ENCODE measurements at regions not wholly inside any gene's neighbourhood (a gene's known extent, or its start where the extent isn't known, plus 50 kb on each side); places are given as distances from the start of the nearest gene placed in this dataset.

- TF ChIP-seq CTCF (conservative IDR thresholded peaks at IDR 0.05) (no peak), ZFX (IDR thresholded peaks at IDR 0.05) (no peak)
These were observed 107.1 kb downstream of the TLR5 start for GRCh38 chr1:223035724-223036478.
